ENCODE measurements at regions not wholly inside any gene's neighbourhood (a gene's known extent, or its start where the extent isn't known, plus 50 kb on each side); places are given as distances from the start of the nearest gene placed in this dataset.
"Not testable (repeated sequence)": the region's sequence is repeated elsewhere in the genome, so short reads cannot be mapped to it uniquely, and the experiment has no call there.

DNA sequence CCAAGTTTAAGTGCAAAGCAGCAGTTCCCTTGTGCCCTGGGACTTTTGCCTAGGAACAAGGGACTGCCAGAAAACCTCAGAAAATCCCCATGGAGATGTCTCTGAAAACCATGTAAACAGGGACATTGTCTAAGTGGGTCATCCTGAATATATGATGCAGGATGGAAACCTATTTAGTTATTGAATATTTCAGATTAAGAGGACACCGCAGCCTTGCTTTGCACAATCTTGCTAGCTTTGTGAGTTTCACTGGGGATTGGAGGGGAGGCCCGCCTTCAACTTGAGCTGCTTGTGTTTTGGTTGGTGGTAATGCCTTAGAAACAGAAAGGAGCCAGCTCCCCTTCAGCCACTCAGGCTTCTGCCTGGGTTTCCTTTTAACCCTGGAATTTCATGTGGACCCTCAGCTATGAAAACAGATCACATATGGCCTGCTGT lies 112.8 kb downstream of the C9orf152 start:
- TF ChIP-seq, protein P1, sequence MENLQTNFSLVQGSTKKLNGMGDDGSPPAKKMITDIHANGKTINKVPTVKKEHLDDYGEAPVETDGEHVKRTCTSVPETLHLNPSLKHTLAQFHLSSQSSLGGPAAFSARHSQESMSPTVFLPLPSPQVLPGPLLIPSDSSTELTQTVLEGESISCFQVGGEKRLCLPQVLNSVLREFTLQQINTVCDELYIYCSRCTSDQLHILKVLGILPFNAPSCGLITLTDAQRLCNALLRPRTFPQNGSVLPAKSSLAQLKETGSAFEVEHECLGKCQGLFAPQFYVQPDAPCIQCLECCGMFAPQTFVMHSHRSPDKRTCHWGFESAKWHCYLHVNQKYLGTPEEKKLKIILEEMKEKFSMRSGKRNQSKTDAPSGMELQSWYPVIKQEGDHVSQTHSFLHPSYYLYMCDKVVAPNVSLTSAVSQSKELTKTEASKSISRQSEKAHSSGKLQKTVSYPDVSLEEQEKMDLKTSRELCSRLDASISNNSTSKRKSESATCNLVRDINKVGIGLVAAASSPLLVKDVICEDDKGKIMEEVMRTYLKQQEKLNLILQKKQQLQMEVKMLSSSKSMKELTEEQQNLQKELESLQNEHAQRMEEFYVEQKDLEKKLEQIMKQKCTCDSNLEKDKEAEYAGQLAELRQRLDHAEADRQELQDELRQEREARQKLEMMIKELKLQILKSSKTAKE (IDR thresholded peaks at IDR 0.05; ENCODE audit: low read depth, poor library complexity, severe bottlenecking): no peak
- intact Hi-C loops (cut with micrococcal nuclease; ENCODE audit: unreplicated experiment): no loop called here
- Histone ChIP-seq H2AFZ (ENCODE audit: control insufficient read depth, low read depth, low read length) (no peak overlapping the region), H3K4me1 (ENCODE audit: control insufficient read depth, insufficient read depth, low read length) (peaks cover 5% of the 10 kb centered on the region), H3K36me3 (ENCODE audit: control insufficient read depth in 2 of 2, insufficient read depth in 2 of 2, low read length in 1 of 2) (peaks cover 0 to 2% of the 10 kb centered on the region in 2 experiments; a peak in 2 of 4 replicates), H3K79me2 (ENCODE audit: control insufficient read depth, insufficient read depth, low read length) (peaks cover 50% of the 10 kb centered on the region), H3K4me2 (ENCODE audit: control insufficient read depth, insufficient read depth) (no peak overlapping the region), H3K27me3 (replicated peaks in 1 of 2; ENCODE audit: control insufficient read depth in 2 of 2, insufficient read depth in 2 of 2, low read length in 1 of 2) (no peaks in the 10 kb centered on the region), H3K27ac (ENCODE audit: control insufficient read depth, insufficient read depth) (no peak overlapping the region), H3K9me3 (replicated peaks; ENCODE audit: control insufficient read depth, insufficient read depth, low read length) (no peaks in the 10 kb centered on the region), H3K9ac (ENCODE audit: control insufficient read depth, insufficient read depth, low read length) (no peak overlapping the region), H3K4me3 (no peak overlapping the region), H4K20me1 (ENCODE audit: control insufficient read depth, insufficient read depth) (peaks cover under 1% of the 10 kb centered on the region; the same call in 1 of the 2 replicates)
- RAD21 ChIA-PET (ENCODE audit: unreplicated experiment): interaction anchor here (1.0 kb wide), 1 partner anchor 49 kb away, joined by 3 read pairs; no protein-coding TSS in a partner anchor
- CTCF ChIA-PET: interaction anchor here (1.5 to 1.6 kb wide), 2 partner anchors 48 to 57 kb away, joined by 3 read pairs; no protein-coding TSS in a partner anchor
- no peak for DNase-seq (ENCODE audit: low read depth, low spot score)
- no peak for ATAC-seq
- in situ Hi-C loops (cut with MboI): no loop called here
- FAIRE-seq: no peak
- 100% methylated on average over 2 of the region's 2 CpGs for WGBS (ENCODE audit: insufficient coverage, insufficient replicate concordance, low lambda C conversion rate, missing lambda C conversion rate)
- POLR2A ChIA-PET: interaction anchor here (0.6 kb wide), 1 partner anchor 26 kb away, joined by 3 read pairs; no protein-coding TSS in a partner anchor
- SMC1A ChIA-PET (ENCODE audit: uncharacterized antibody, unreplicated experiment): interaction anchor here (0.8 to 1.2 kb wide), 4 partner anchors 28 to 182 kb away, joined by 3 to 4 read pairs (median 3); no protein-coding TSS in a partner anchor
- BruUV-seq (replicated peaks): no TSS peak

DNA sequence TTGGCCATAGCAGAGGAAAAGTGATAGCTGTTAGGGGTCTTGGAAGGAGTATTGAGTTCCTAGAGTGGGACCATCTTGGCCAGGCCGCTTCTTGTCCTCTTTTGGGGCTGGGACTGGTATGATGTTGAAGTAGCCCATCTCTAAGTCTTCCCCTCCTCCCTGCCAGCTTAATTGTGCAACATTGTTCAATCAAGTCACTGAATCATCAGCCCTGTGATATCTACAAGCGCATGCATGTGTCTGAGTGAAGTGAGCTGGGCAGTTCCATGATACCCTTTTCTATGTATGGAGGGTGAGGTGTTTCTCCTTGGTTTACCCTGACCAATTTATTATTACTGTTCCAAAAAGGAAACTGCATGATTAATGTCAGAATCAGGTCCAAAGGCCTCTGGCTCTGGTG lies 112.2 kb downstream of the C9orf152 start:
- in situ Hi-C loops (cut with MboI): no loop called here
- ATAC-seq (no peak), FAIRE-seq (no peak), DNase-seq (ENCODE audit: low read depth, low spot score) (no peak)
- no peak for TF ChIP-seq YBX1 (IDR thresholded peaks at IDR 0.05)
- Histone ChIP-seq H3K27ac (ENCODE audit: control insufficient read depth, insufficient read depth) (no peak overlapping the region), H4K20me1 (ENCODE audit: control insufficient read depth, insufficient read depth) (peaks cover 5% of the 10 kb centered on the region), H2AFZ (ENCODE audit: control insufficient read depth, low read depth, low read length) (no peak overlapping the region), H3K27me3 (replicated peaks in 1 of 2; ENCODE audit: control insufficient read depth in 2 of 2, insufficient read depth in 2 of 2, low read length in 1 of 2) (no peaks in the 10 kb centered on the region), H3K4me1 (ENCODE audit: control insufficient read depth, insufficient read depth, low read length) (peaks cover 10% of the 10 kb centered on the region), H3K4me2 (ENCODE audit: control insufficient read depth, insufficient read depth) (no peak overlapping the region), H3K9me3 (replicated peaks; ENCODE audit: control insufficient read depth, insufficient read depth, low read length) (no peaks in the 10 kb centered on the region), H3K36me3 (ENCODE audit: control insufficient read depth in 2 of 2, insufficient read depth in 2 of 2, low read length in 1 of 2) (peaks cover 0 to 4% of the 10 kb centered on the region in 2 experiments; a peak in 2 of 4 replicates), H3K79me2 (ENCODE audit: control insufficient read depth, insufficient read depth, low read length) (peaks cover 52% of the 10 kb centered on the region), H3K9ac (ENCODE audit: control insufficient read depth, insufficient read depth, low read length) (no peak overlapping the region), H3K4me3 (no peak overlapping the region)
- POLR2A ChIA-PET: interaction anchor here (0.6 kb wide), 1 partner anchor 27 kb away, joined by 3 read pairs; no protein-coding TSS in a partner anchor
- intact Hi-C loops (cut with micrococcal nuclease; ENCODE audit: unreplicated experiment): no loop called here
- RAD21 ChIA-PET (ENCODE audit: unreplicated experiment): interaction anchor here (1.0 kb wide), 1 partner anchor 48 kb away, joined by 3 read pairs; no protein-coding TSS in a partner anchor
- no TSS peak for BruUV-seq (replicated peaks)
- 100% methylated on average over 2 of the region's 2 CpGs for WGBS (ENCODE audit: insufficient coverage, insufficient replicate concordance, low lambda C conversion rate, missing lambda C conversion rate)
- CTCF ChIA-PET: interaction anchor here (0.8 to 1.6 kb wide), 3 partner anchors 15 to 56 kb away, joined by 3 read pairs; no protein-coding TSS in a partner anchor
- SMC1A ChIA-PET (ENCODE audit: uncharacterized antibody, unreplicated experiment): interaction anchor here (0.8 to 1.2 kb wide), 4 partner anchors 29 to 183 kb away, joined by 3 to 4 read pairs (median 3); no protein-coding TSS in a partner anchor

DNA sequence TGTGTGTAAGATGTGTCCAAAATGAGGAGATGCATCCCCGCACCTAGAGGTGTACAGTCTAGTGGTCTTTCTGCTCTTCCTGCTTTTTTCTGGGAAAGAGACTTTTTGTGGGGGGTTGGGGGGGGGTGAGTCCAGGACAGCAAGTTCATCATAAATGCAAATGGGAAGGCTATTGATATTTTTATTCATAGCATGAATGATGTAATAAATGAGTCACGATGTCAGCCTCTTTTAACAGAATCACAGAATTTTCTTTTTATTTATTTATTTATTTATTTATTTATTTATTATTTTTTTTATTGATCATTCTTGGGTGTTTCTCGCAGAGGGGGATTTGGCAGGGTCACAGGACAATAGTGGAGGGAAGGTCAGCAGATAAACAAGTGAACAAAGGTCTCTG lies 111.3 kb downstream of the C9orf152 start:
- H3K9ac ChIP-seq (ENCODE audit: control insufficient read depth, insufficient read depth, low read length); intact Hi-C loops (cut with micrococcal nuclease; ENCODE audit: unreplicated experiment); H4K20me1 ChIP-seq (ENCODE audit: control insufficient read depth, insufficient read depth); H3K4me2 ChIP-seq (ENCODE audit: control insufficient read depth, insufficient read depth); ATAC-seq; SMC1A ChIA-PET (ENCODE audit: uncharacterized antibody, unreplicated experiment); H3K4me3 ChIP-seq; POLR2A ChIA-PET; H3K27ac ChIP-seq (ENCODE audit: control insufficient read depth, insufficient read depth); RAD21 ChIA-PET (ENCODE audit: unreplicated experiment); FAIRE-seq; BruUV-seq (replicated peaks); H3K27me3 ChIP-seq (replicated peaks in 1 of 2; ENCODE audit: control insufficient read depth in 2 of 2, insufficient read depth in 2 of 2, low read length in 1 of 2); DNase-seq (ENCODE audit: low read depth, low spot score); in situ Hi-C loops (cut with MboI); H3K9me3 ChIP-seq (replicated peaks; ENCODE audit: control insufficient read depth, insufficient read depth, low read length); H2AFZ ChIP-seq (ENCODE audit: control insufficient read depth, low read depth, low read length); H3K36me3 ChIP-seq (ENCODE audit: control insufficient read depth in 2 of 2, insufficient read depth in 2 of 2, low read length in 1 of 2): not testable (repeated sequence)
- peaks cover 54% of the 10 kb centered on the region for H3K79me2 ChIP-seq (ENCODE audit: control insufficient read depth, insufficient read depth, low read length)
- CTCF ChIA-PET: interaction anchor here (0.8 kb wide), 1 partner anchor 14 kb away, joined by 3 read pairs; no protein-coding TSS in a partner anchor
- peaks cover 16% of the 10 kb centered on the region for H3K4me1 ChIP-seq (ENCODE audit: control insufficient read depth, insufficient read depth, low read length)
- WGBS (ENCODE audit: insufficient coverage, insufficient replicate concordance, low lambda C conversion rate, missing lambda C conversion rate): 95% methylated on average over 2 of the region's 3 CpGs
